B cell (primary cell): ENCODE measurements at regions not wholly inside any gene's neighbourhood (a gene's known extent, or its start where the extent isn't known, plus 50 kb on each side); places are given as distances from the start of the nearest gene placed in this dataset.

Experiments used
- ATAC-seq: fragments of 200-7000 bp; cut with Tn5 transposase; one replicate; pipeline ENCODE4 v1.10.0; 2021; ENCODE audit warnings: low read depth, mild to moderate bottlenecking, moderate number of reproducible peaks, moderate library complexity
- CTCF ChIA-PET: fragments of 350-600 bp; sonication (Branson Sonifier 250); formaldehyde crosslinking; loops from one replicate; lab custom pipeline; 2021; ENCODE audit warnings: antibody characterized with exemption, inconsistent platforms; lab: Charles Lee
- POLR2A ChIA-PET: fragments of 350-600 bp; sonication (Branson Sonifier 250); formaldehyde crosslinking; loops from one replicate; lab custom pipeline; 2021; ENCODE audit warnings: antibody characterized with exemption; lab: Charles Lee
- DNase-seq: peaks from one replicate; pipeline ENCODE4 v3.0.0; 2013
- H2AFZ ChIP-seq: 2 replicates; pipeline ENCODE4 v1.6.1; 2012; ENCODE audit warnings: mild to moderate bottlenecking, low read depth, low read length; ENCODE audit not compliant: insufficient read depth, poor library complexity, severe bottlenecking
- H3K27ac ChIP-seq, 2 donors: 1 replicate in 1 of 2; 2 replicates in 1 of 2; pipeline ENCODE4 v1.5.1; 2012 to 2013; ENCODE audit warnings: low read length in 2 of 2, mild to moderate bottlenecking in 2 of 2, moderate library complexity in 1 of 2
- H3K27me3 ChIP-seq, 4 experiments: fragments of 200-600 bp in 1 of 4; sonication (generic) in 1 of 4; replicated peaks in 1 of 4; 1 replicate in 2 of 4; 2 replicates in 2 of 4; pipeline versions ENCODE4 v1.6.1 to v1.7.0; 2013 to 2016; ENCODE audit warnings: low read length in 3 of 4, mild to moderate bottlenecking in 2 of 4, mixed read lengths in 1 of 4, moderate library complexity in 1 of 4; ENCODE audit not compliant: insufficient read depth in 4 of 4, control insufficient read depth in 3 of 4; ENCODE audit errors: control extremely low read depth in 1 of 4
- H3K36me3 ChIP-seq, 2 experiments: replicated peaks in 1 of 2; 1 replicate in 1 of 2; 2 replicates in 1 of 2; pipeline versions ENCODE4 v1.6.1 to v1.7.1; 2013; ENCODE audit warnings: low read length in 1 of 2; ENCODE audit not compliant: insufficient read depth in 2 of 2, control insufficient read depth in 1 of 2; ENCODE audit errors: control extremely low read depth in 1 of 2, extremely low read depth in 1 of 2
- H3K4me1 ChIP-seq, 2 donors: fragments of 200-600 bp in 1 of 2; sonication (generic) in 1 of 2; 1 replicate in 1 of 2; 2 replicates in 1 of 2; pipeline versions ENCODE4 v1.5.1 to v1.6.1; 2013 to 2017; ENCODE audit warnings: low read length in 2 of 2; ENCODE audit not compliant: control insufficient read depth in 2 of 2, insufficient read depth in 2 of 2
- H3K4me2 ChIP-seq: replicated peaks from 2 replicates; pipeline ENCODE3; 2012; ENCODE audit warnings: mild to moderate bottlenecking, low read depth, low read length; ENCODE audit not compliant: poor library complexity, severe bottlenecking
- H3K4me3 ChIP-seq, 5 experiments: fragments of 200-600 bp in 1 of 5; sonication (generic) in 1 of 5; 1 replicate in 3 of 5; 2 replicates in 2 of 5; pipeline versions ENCODE4 v1.5.1 to v1.7.0; 2011 to 2016; ENCODE audit warnings: low read length in 4 of 5, mild to moderate bottlenecking in 4 of 5, low read depth in 2 of 5, control low read depth in 1 of 5, moderate library complexity in 1 of 5; ENCODE audit not compliant: insufficient read depth in 1 of 5; ENCODE audit errors: control extremely low read depth in 1 of 5, extremely low read depth in 1 of 5
- H3K79me2 ChIP-seq: fragments of 200-600 bp; sonication (generic); one replicate; pipeline ENCODE4 v1.6.0; 2016; ENCODE audit warnings: low read length; ENCODE audit not compliant: control insufficient read depth, insufficient read depth
- H3K9ac ChIP-seq: fragments of 200-600 bp; sonication (generic); 2 replicates; pipeline ENCODE4 v1.6.1; 2017; ENCODE audit warnings: mild to moderate bottlenecking, low read length, moderate library complexity
- H3K9me3 ChIP-seq, 3 donors: one replicate each; pipeline versions ENCODE4 v1.6.1 to v1.7.1; 2013; ENCODE audit warnings: low read length in 2 of 3; ENCODE audit not compliant: control insufficient read depth in 2 of 3, insufficient read depth in 1 of 3; ENCODE audit errors: control extremely low read depth in 1 of 3
- H4K20me1 ChIP-seq: 2 replicates; pipeline ENCODE4 v1.6.0; 2012; ENCODE audit warnings: mild to moderate bottlenecking, low read length; ENCODE audit not compliant: insufficient read depth, control insufficient read depth, poor library complexity, severe bottlenecking
- H3K27ac Mint-ChIP-seq: one replicate; pipeline ENCODE4 v1.8.0; 2021; ENCODE audit warnings: mixed read lengths
- H3K27me3 Mint-ChIP-seq: one replicate; pipeline ENCODE4 v1.8.0; 2021; ENCODE audit warnings: mixed read lengths
- H3K4me1 Mint-ChIP-seq: one replicate; pipeline ENCODE4 v1.8.0; 2021; ENCODE audit warnings: mixed read lengths
- H3K4me3 Mint-ChIP-seq: one replicate; pipeline ENCODE4 v1.8.0; 2021; ENCODE audit warnings: mixed read lengths
- H3K9me3 Mint-ChIP-seq: one replicate; pipeline ENCODE4 v1.8.0; 2022; ENCODE audit warnings: mixed read lengths; ENCODE audit not compliant: insufficient read depth
- CTCF ChIP-seq: fragments of 200-600 bp; IDR thresholded peaks from one replicate; pipeline ENCODE4 v1.8.0; 2022; ENCODE audit warnings: antibody characterized with exemption, mild to moderate bottlenecking
- EZH2 ChIP-seq: IDR thresholded peaks from 2 replicates; pipeline ENCODE4 v1.6.1; 2012; ENCODE audit warnings: borderline replicate concordance, low read depth, mild to moderate bottlenecking, moderate library complexity, low read length; ENCODE audit not compliant: insufficient read depth, poor library complexity, severe bottlenecking
- WGBS: methylation state at CpG from one replicate; pipeline ENCODE4 v1.1.5; 2013; ENCODE audit warnings: missing lambda C conversion rate; ENCODE audit not compliant: insufficient coverage; 5-methylcytosine and 5-hydroxymethylcytosine counted together
- intact Hi-C: fragments of 100-400 bp; cut with micrococcal nuclease; formaldehyde crosslinking; loops from one replicate; pipeline ENCODE4 v1.10.0; 2022

- H4K20me1 ChIP-seq, result no peaks in the 10 kb centered on the region
- no peaks in the 10 kb centered on the region for H3K79me2 ChIP-seq
- no peaks in the 10 kb centered on the region for H3K27me3 ChIP-seq
- H3K9ac ChIP-seq, result no peak overlapping the region
- no peak overlapping the region for H3K27ac Mint-ChIP-seq
- H3K4me1 ChIP-seq, result no peaks in the 10 kb centered on the region
- intact Hi-C loops, result no loop called here
- no peak overlapping the region for H3K27ac ChIP-seq
- ATAC-seq (no peak), DNase-seq (no peak)
- no peaks in the 10 kb centered on the region for H3K27me3 Mint-ChIP-seq
- H3K36me3 ChIP-seq, result no peaks in the 10 kb centered on the region
- TF ChIP-seq EZH2 (no peak), CTCF (no peak)
- 86% methylated on average over 1 of the region's 1 CpG for WGBS
- H2AFZ ChIP-seq, result no peak overlapping the region
- H3K4me3 ChIP-seq, result no peak overlapping the region
- ChIA-PET CTCF (no interaction called here), POLR2A (no interaction called here)
- no peaks in the 10 kb centered on the region for H3K9me3 Mint-ChIP-seq
- no peak overlapping the region for H3K4me3 Mint-ChIP-seq
- H3K9me3 ChIP-seq, result no peaks in the 10 kb centered on the region
- H3K4me1 Mint-ChIP-seq, result no peaks in the 10 kb centered on the region
- H3K4me2 ChIP-seq, result no peak overlapping the region
Observed at GRCh38 chr14:85987292-85987691, 457.3 kb downstream of the FLRT2 start.

GRCh38 chr14:85978582-85979250, 448.8 kb downstream of the FLRT2 start:
- WGBS, result no CpG with 5 or more reads among the region's 1 CpG
- H3K27me3 Mint-ChIP-seq, result no peaks in the 10 kb centered on the region
- H3K4me3 Mint-ChIP-seq, result no peak overlapping the region

More at GRCh38 chr14:85978582-85979250, 448.8 kb downstream of the FLRT2 start:
- no peak for DNase-seq
- no peaks in the 10 kb centered on the region for H4K20me1 ChIP-seq
- H3K4me1 ChIP-seq, result no peaks in the 10 kb centered on the region
- H3K4me3 ChIP-seq, result no peak overlapping the region
- no peak for ATAC-seq
- Mint-ChIP-seq H3K27ac (no peak overlapping the region), H3K9me3 (no peaks in the 10 kb centered on the region), H3K4me1 (no peaks in the 10 kb centered on the region)
- TF ChIP-seq CTCF, result no peak
- TF ChIP-seq EZH2, result no peak
- CTCF ChIA-PET, result no interaction called here
- H3K9me3 ChIP-seq, result peaks cover 1 to 10% (median 5%) of the 10 kb centered on the region in 3 donors
- intact Hi-C loops, result no loop called here
- H3K27ac ChIP-seq, result no peak overlapping the region
- H3K9ac ChIP-seq, result no peak overlapping the region
- H3K4me2 ChIP-seq, result no peak overlapping the region
- H3K36me3 ChIP-seq, result no peaks in the 10 kb centered on the region
- H2AFZ ChIP-seq, result no peak overlapping the region
- H3K27me3 ChIP-seq, result no peaks in the 10 kb centered on the region
- POLR2A ChIA-PET, result no interaction called here
- no peaks in the 10 kb centered on the region for H3K79me2 ChIP-seq
